Gastrocnemius medialis (tissue), 4 donors: ENCODE measurements at regions not wholly inside any gene's neighbourhood (a gene's known extent, or its start where the extent isn't known, plus 50 kb on each side); places are given as distances from the start of the nearest gene placed in this dataset.
"Not testable (repeated sequence)": the region's sequence is repeated elsewhere in the genome, so short reads cannot be mapped to it uniquely, and the experiment has no call there.

Source experiments
- ATAC-seq, 2 donors: fragments of 150-250 bp; one replicate each; pipeline ENCODE4 v1.9.1; 2016
- DNase-seq, 2 donors: peaks; one replicate each; pipeline ENCODE4 v3.0.0-alpha.2; 2019
- H3K27ac ChIP-seq, 4 donors: fragments of 200-600 bp; sonication (generic); 1 replicate in 1 of 4; 2 replicates in 3 of 4; pipeline ENCODE4 v1.5.1; 2016 to 2018; ENCODE audit warnings: mild to moderate bottlenecking in 2 of 4, moderate library complexity in 1 of 4
- H3K27me3 ChIP-seq, 3 donors: fragments of 200-600 bp; sonication (generic) in 2 of 3; 1 replicate in 1 of 3; 2 replicates in 2 of 3; pipeline versions ENCODE4 v1.5.1 to v1.6.0; 2016 to 2019; ENCODE audit warnings: mild to moderate bottlenecking in 1 of 3, moderate library complexity in 1 of 3
- H3K36me3 ChIP-seq, 2 donors: fragments of 200-600 bp; sonication (generic) in 1 of 2; one replicate each; pipeline ENCODE4 v1.5.1; 2017 to 2018
- H3K4me1 ChIP-seq, 2 donors: fragments of 200-600 bp; sonication (generic) in 1 of 2; one replicate each; pipeline ENCODE4 v1.5.1; 2016 to 2017; ENCODE audit warnings: mild to moderate bottlenecking in 2 of 2
- H3K4me3 ChIP-seq, 4 donors: fragments of 200-600 bp; sonication (generic) in 3 of 4; 1 replicate in 1 of 4; 2 replicates in 3 of 4; pipeline ENCODE4 v1.5.1; 2016 to 2019; ENCODE audit warnings: mild to moderate bottlenecking in 2 of 4
- H3K9me3 ChIP-seq, 3 donors: fragments of 200-600 bp; sonication (generic) in 2 of 3; 1 replicate in 1 of 3; 2 replicates in 2 of 3; pipeline ENCODE4 v1.5.1; 2016 to 2019
- CTCF ChIP-seq, 5 experiments: fragments of 450-650 bp in 3 of 5; fragments of 200-600 bp in 2 of 5; sonication (generic) in 2 of 5; IDR thresholded peaks in 4 of 5; conservative IDR thresholded peaks in 1 of 5; 1 replicate in 4 of 5; 2 replicates in 1 of 5; pipeline ENCODE4 v1.5.1; 2016 to 2019; ENCODE audit warnings: antibody characterized with exemption in 5 of 5, mild to moderate bottlenecking in 3 of 5, moderate library complexity in 3 of 5
- POLR2A ChIP-seq, 2 donors: fragments of 450-650 bp; IDR thresholded peaks; one replicate each; pipeline ENCODE4 v1.6.1; 2017; ENCODE audit warnings: antibody characterized with exemption in 2 of 2, mild to moderate bottlenecking in 2 of 2, moderate library complexity in 2 of 2
- in situ Hi-C, 4 donors: fragments of 200-750 bp; cut with MboI; loops; one replicate each; pipeline versions ENCODE4 v1.15.0 to v1.8.0; 2017; ENCODE audit warnings: low sequenced_read_pairs in 4 of 4
- intact Hi-C: fragments of 100-400 bp; cut with DNase I; formaldehyde crosslinking; loops from one replicate; pipeline ENCODE4 v1.15.1; 2023; ENCODE audit warnings: low total_unique reads

DNA sequence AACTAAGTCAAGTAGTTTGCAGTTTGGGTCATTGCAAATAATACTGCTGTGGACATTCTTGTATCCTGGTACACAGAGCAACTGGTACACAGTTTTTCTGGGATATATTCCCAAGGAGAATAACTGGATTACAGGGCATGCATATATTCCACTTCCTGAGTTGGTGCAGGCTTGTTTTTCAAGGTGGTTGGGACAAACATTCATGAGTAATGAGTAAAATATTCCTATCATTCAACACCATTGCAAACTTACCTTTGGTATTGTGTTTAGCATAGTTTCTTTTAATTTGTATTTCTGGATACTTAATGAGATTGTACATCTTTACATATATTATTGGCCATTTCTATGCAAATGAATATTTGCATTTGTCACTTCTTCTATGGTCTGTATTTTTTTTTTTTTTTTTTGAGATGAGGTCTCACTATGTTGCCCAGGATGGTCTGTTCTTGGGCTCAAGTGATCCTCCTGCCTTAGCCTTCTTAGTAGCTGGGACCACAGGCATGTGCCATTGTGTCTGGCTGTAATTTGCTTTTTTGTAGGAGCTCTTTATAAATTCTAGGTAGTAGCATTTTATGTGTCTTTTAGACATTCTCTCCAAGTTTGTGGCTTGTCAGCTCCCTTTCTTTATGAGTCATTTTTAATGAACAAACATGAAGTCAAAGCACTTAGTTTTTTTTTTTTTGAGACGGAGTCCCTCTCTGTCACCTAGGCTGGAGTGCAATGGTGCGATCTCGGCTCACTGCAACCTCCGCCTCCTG is 158.7 kb downstream of the SOX4 start:
- Histone ChIP-seq H3K27me3 (no peaks in the 10 kb centered on the region), H3K27ac (no peak overlapping the region), H3K4me3 (no peak overlapping the region), H3K9me3 (no peaks in the 10 kb centered on the region), H3K4me1 (no peaks in the 10 kb centered on the region), H3K36me3 (no peaks in the 10 kb centered on the region)
- intact Hi-C loops = no loop called here
- no peak for TF ChIP-seq CTCF (IDR thresholded peaks at IDR 0.05 in 4 of 5, conservative IDR thresholded peaks at IDR 0.05 in 1 of 5)
- in situ Hi-C loops = no loop called here
- ATAC-seq = no peak
- DNase-seq = no peak

GRCh38 chr6:21753241-21754108 is 159.9 kb downstream of the SOX4 start:
- no peaks in the 10 kb centered on the region for H3K27me3 ChIP-seq
- DNase-seq = no peak
- H3K9me3 ChIP-seq = no peaks in the 10 kb centered on the region
- in situ Hi-C loops (no loop called here), intact Hi-C loops (no loop called here)
- no peak overlapping the region for H3K4me3 ChIP-seq
- no peak overlapping the region for H3K27ac ChIP-seq
- H3K4me1 ChIP-seq = no peaks in the 10 kb centered on the region
- ATAC-seq = no peak
- TF ChIP-seq POLR2A (IDR thresholded peaks at IDR 0.05) = no peak
- no peaks in the 10 kb centered on the region for H3K36me3 ChIP-seq

DNA sequence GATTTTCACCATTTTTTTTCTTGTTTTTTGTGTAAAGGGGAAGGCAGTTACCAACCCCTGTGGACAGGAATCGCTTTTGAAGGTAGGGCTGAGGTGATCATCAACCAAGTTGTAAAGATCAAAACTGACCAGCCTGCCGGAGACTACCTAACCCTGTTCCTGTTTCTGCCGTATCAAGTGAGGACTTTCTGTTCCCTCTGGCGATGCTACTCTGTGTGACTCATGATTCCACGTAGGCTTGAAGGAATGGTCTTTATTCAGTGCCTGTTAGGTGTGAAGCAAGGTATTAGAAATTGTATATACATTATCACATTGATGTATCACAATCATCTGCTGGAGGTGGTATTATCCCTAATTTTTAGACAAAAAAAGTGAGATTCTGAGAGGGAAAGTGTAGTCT is 161.3 kb downstream of the SOX4 start:
- in situ Hi-C loops = no loop called here
- intact Hi-C loops = no loop called here
- no peaks in the 10 kb centered on the region for H3K27me3 ChIP-seq
- no peak overlapping the region for H3K27ac ChIP-seq
- no peak overlapping the region for H3K4me3 ChIP-seq
- no peak for DNase-seq
- H3K4me1 ChIP-seq = no peaks in the 10 kb centered on the region
- no peak for TF ChIP-seq CTCF (IDR thresholded peaks at IDR 0.05 in 4 of 5, conservative IDR thresholded peaks at IDR 0.05 in 1 of 5)
- no peak for TF ChIP-seq POLR2A (IDR thresholded peaks at IDR 0.05)
- ATAC-seq = no peak
- no peaks in the 10 kb centered on the region for H3K36me3 ChIP-seq
- H3K9me3 ChIP-seq = no peaks in the 10 kb centered on the region

GRCh38 chr6:21756487-21756886 is 162.9 kb downstream of the SOX4 start:
- Histone ChIP-seq H3K4me1 (no peaks in the 10 kb centered on the region), H3K4me3 (no peak overlapping the region), H3K36me3 (no peaks in the 10 kb centered on the region), H3K9me3 (no peaks in the 10 kb centered on the region), H3K27me3 (no peaks in the 10 kb centered on the region), H3K27ac (no peak overlapping the region)
- intact Hi-C loops = no loop called here
- in situ Hi-C loops = no loop called here
- TF ChIP-seq POLR2A (IDR thresholded peaks at IDR 0.05) = no peak
- TF ChIP-seq CTCF (IDR thresholded peaks at IDR 0.05 in 4 of 5, conservative IDR thresholded peaks at IDR 0.05 in 1 of 5) = no peak
- DNase-seq = no peak
- no peak for ATAC-seq

- H3K4me3 ChIP-seq, H3K27ac ChIP-seq, H3K4me1 ChIP-seq, intact Hi-C loops, in situ Hi-C loops, H3K9me3 ChIP-seq, ATAC-seq, H3K27me3 ChIP-seq, DNase-seq, H3K36me3 ChIP-seq: not testable (repeated sequence)
Measured at GRCh38 chr6:21757392-21757791, 163.8 kb downstream of the SOX4 start.
